ENCODE measurements at regions not wholly inside any gene's neighbourhood (a gene's known extent, or its start where the extent isn't known, plus 50 kb on each side); places are given as distances from the start of the nearest gene placed in this dataset.

GRCh38 chr19:30165228-30165813 is 206.9 kb upstream of the ZNF536 start:
- TF ChIP-seq, protein P1, sequence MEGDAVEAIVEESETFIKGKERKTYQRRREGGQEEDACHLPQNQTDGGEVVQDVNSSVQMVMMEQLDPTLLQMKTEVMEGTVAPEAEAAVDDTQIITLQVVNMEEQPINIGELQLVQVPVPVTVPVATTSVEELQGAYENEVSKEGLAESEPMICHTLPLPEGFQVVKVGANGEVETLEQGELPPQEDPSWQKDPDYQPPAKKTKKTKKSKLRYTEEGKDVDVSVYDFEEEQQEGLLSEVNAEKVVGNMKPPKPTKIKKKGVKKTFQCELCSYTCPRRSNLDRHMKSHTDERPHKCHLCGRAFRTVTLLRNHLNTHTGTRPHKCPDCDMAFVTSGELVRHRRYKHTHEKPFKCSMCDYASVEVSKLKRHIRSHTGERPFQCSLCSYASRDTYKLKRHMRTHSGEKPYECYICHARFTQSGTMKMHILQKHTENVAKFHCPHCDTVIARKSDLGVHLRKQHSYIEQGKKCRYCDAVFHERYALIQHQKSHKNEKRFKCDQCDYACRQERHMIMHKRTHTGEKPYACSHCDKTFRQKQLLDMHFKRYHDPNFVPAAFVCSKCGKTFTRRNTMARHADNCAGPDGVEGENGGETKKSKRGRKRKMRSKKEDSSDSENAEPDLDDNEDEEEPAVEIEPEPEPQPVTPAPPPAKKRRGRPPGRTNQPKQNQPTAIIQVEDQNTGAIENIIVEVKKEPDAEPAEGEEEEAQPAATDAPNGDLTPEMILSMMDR (IDR thresholded peaks at IDR 0.05), result no peak
- TF ChIP-seq ZFX (IDR thresholded peaks at IDR 0.05; ENCODE audit: borderline replicate concordance), result no peak
